ENCODE measurements at regions not wholly inside any gene's neighbourhood (a gene's known extent, or its start where the extent isn't known, plus 50 kb on each side); places are given as distances from the start of the nearest gene placed in this dataset.
A peak's percentile ranks its signal among the peaks of the same experiment; 100 is the strongest.
"Not testable (repeated sequence)": the region's sequence is repeated elsewhere in the genome, so short reads cannot be mapped to it uniquely, and the experiment has no call there.

GRCh38 chrX:81348388-81348787 is 146.5 kb downstream of the SH3BGRL start:
- DNase-seq (ENCODE audit: low read depth), result no peak

GRCh38 chrX:81354954-81355353 is 153.1 kb downstream of the SH3BGRL start:
- no peak for DNase-seq (ENCODE audit: low read depth)

GRCh38 chrX:81355436-81355835 is 153.5 kb downstream of the SH3BGRL start:
- no peak for DNase-seq (ENCODE audit: low read depth)

GRCh38 chrX:81367291-81367690 is 165.4 kb downstream of the SH3BGRL start:
- DNase-seq (ENCODE audit: low read depth), result no peak

- peak; percentile 13 for DNase-seq (ENCODE audit: low read depth)
Measured at GRCh38 chrX:81377329-81377728, 175.4 kb downstream of the SH3BGRL start.

- DNase-seq (ENCODE audit: low read depth), result no peak
Measured at GRCh38 chrX:81378560-81378959, 176.7 kb downstream of the SH3BGRL start.

GRCh38 chrX:81390237-81390636 is 188.3 kb downstream of the SH3BGRL start:
- DNase-seq (ENCODE audit: low read depth), result no peak

GRCh38 chrX:81392396-81392795 is 190.5 kb downstream of the SH3BGRL start:
- DNase-seq (ENCODE audit: low read depth), result no peak

- DNase-seq (ENCODE audit: low read depth), result no peak
Measured at GRCh38 chrX:81405781-81406180, 203.9 kb downstream of the SH3BGRL start.

- no peak for DNase-seq (ENCODE audit: low read depth)
Measured at GRCh38 chrX:81411517-81411916, 209.6 kb downstream of the SH3BGRL start.

GRCh38 chrX:81412428-81412827 is 210.5 kb downstream of the SH3BGRL start:
- no peak for DNase-seq (ENCODE audit: low read depth)

GRCh38 chrX:81412857-81413256 is 211.0 kb downstream of the SH3BGRL start:
- DNase-seq (ENCODE audit: low read depth), result not testable (repeated sequence)

- DNase-seq (ENCODE audit: low read depth), result no peak
Measured at GRCh38 chrX:81414630-81415029, 212.7 kb downstream of the SH3BGRL start.
